ENCODE measurements at regions not wholly inside any gene's neighbourhood (a gene's known extent, or its start where the extent isn't known, plus 50 kb on each side); places are given as distances from the start of the nearest gene placed in this dataset.

- intact Hi-C loops (cut with micrococcal nuclease), result no loop called here
- ChIA-PET POLR2A (no interaction called here), CTCF (interaction anchor here (0.6 to 8.3 kb wide), 8 partner anchors 9 to 133 kb away, joined by 3 to 271 read pairs (median 11); no protein-coding TSS in a partner anchor)
- no peak overlapping the region for H2AFZ ChIP-seq (ENCODE audit: low read depth, low read length)
- peaks cover 5 to 13% of the 10 kb centered on the region in 2 experiments for H3K27me3 ChIP-seq (ENCODE audit: control insufficient read depth in 2 of 2, insufficient read depth in 2 of 2, low read length in 2 of 2)
- no peaks in the 10 kb centered on the region for H3K36me3 ChIP-seq (ENCODE audit: control insufficient read depth in 2 of 2, extremely low read depth in 1 of 2, insufficient read depth in 2 of 2, low read length in 2 of 2)
- DNase-seq (ENCODE audit: low read depth, low spot score), result no peak
- H3K27ac ChIP-seq (ENCODE audit: insufficient read depth, low read depth, low read length), result no peak overlapping the region
- H3K4me3 ChIP-seq (replicated peaks in 1 of 3; ENCODE audit: insufficient read depth in 1 of 3, low read depth in 1 of 3, low read length in 3 of 3), result no peak overlapping the region
- no peak for FAIRE-seq
- dilution Hi-C loops (cut with MboI; ENCODE audit: extremely low pct_ligation_motif_present, low sequenced_read_pairs), result no loop called here
- H3K9me1 ChIP-seq (replicated peaks; ENCODE audit: control insufficient read depth, extremely low read depth, insufficient read depth, low read length), result no peaks in the 10 kb centered on the region
- no peaks in the 10 kb centered on the region for H3K79me2 ChIP-seq (ENCODE audit: control insufficient read depth, insufficient read depth, low read length)
- H3K9me3 ChIP-seq (replicated peaks; ENCODE audit: control insufficient read depth, insufficient read depth, low read length), result no peaks in the 10 kb centered on the region
- no peak overlapping the region for H3K9ac ChIP-seq (replicated peaks; ENCODE audit: extremely low read depth, insufficient read depth, low read length)
- H4K20me1 ChIP-seq (replicated peaks; ENCODE audit: control insufficient read depth, extremely low read depth, insufficient read depth, low read length), result no peaks in the 10 kb centered on the region
- no peaks in the 10 kb centered on the region for H3K4me1 ChIP-seq (ENCODE audit: control insufficient read depth, extremely low read depth, insufficient read depth, low read length)
- TF ChIP-seq POLR2A (IDR thresholded peaks at IDR 0.05; ENCODE audit: low read depth, low read length), result no peak
- no peak for TF ChIP-seq MAX (IDR thresholded peaks at IDR 0.05; ENCODE audit: insufficient read depth, insufficient read length)
- TF ChIP-seq MYC (IDR thresholded peaks at IDR 0.05; ENCODE audit: low read depth, low read length), result no peak
- no peak for TF ChIP-seq EZH2 (IDR thresholded peaks at IDR 0.05; ENCODE audit: borderline replicate concordance, low read depth, low read length, severe bottlenecking)
- no peak for TF ChIP-seq FOS (IDR thresholded peaks at IDR 0.05; ENCODE audit: borderline replicate concordance, insufficient read depth, low read length)
- no peak for TF ChIP-seq GATA2 (IDR thresholded peaks at IDR 0.05; ENCODE audit: insufficient read depth, insufficient read length, low read depth, low read length)
- no peak for TF ChIP-seq CTCF (IDR thresholded peaks at IDR 0.05; ENCODE audit: extremely low read depth in 1 of 2, insufficient read depth in 1 of 2, low read depth in 1 of 2, low read length in 2 of 2)
- no peak for TF ChIP-seq POLR2AphosphoS5 (IDR thresholded peaks at IDR 0.05; ENCODE audit: insufficient read depth, low read depth, low read length)
- no peak for TF ChIP-seq JUN (IDR thresholded peaks at IDR 0.05; ENCODE audit: borderline replicate concordance, insufficient read depth, insufficient read length, low read depth)
- BruUV-seq (replicated peaks), result no TSS peak
- H3K4me2 ChIP-seq (ENCODE audit: insufficient read depth, low read length), result no peak overlapping the region
These were observed 64.1 kb upstream of the LRP8 start for GRCh38 chr1:53391982-53392381.

Measured in endothelial cell of umbilical vein (primary cell).